A549 (cell line): ENCODE measurements at regions not wholly inside any gene's neighbourhood (a gene's known extent, or its start where the extent isn't known, plus 50 kb on each side); places are given as distances from the start of the nearest gene placed in this dataset.

ENCODE experiments used
- ATAC-seq, 2 experiments: fragments of 200-7000 bp in 1 of 2; fragments of >200 bp in 1 of 2; cut with Nextera tagmentation in 1 of 2; cut with Tn5 transposase in 1 of 2; 3 replicates each; pipeline versions ENCODE4 v1.8.0 to v1.9.1; 2018 to 2020; ENCODE audit warnings: mild to moderate bottlenecking in 1 of 2, moderate library complexity in 1 of 2
- CTCF ChIA-PET: fragments of 300-600 bp; sonication (Branson Sonifier 250); formaldehyde crosslinking; extraction: SDS; loops from one replicate; lab custom pipeline; 2021; ENCODE audit warnings: antibody characterized with exemption, inconsistent platforms; lab: Yijun Ruan, JAX
- POLR2A ChIA-PET: fragments of 350-600 bp; formaldehyde crosslinking; extraction: SDS; loops from one replicate; lab custom pipeline; 2021; ENCODE audit warnings: antibody characterized with exemption, inconsistent platforms; lab: Yijun Ruan, JAX
- DNase-seq, 2 experiments: peaks; one replicate each; pipeline versions ENCODE4 v3.0.0 to v3.0.0-alpha.2; 2011 to 2016; ENCODE audit warnings: low read depth in 1 of 2, low spot score in 1 of 2
- FAIRE-seq: peaks from 2 replicates; lab custom pipeline; 2011; peaks lifted over from hg19 to GRCh38; lab: Jason Lieb, UNC
- H3K27ac ChIP-seq, 2 experiments: fragments of >200 bp; sonication (Bioruptor Twin); formaldehyde crosslinking; 3 replicates each; pipeline ENCODE4 v1.5.1; 2016 to 2017
- H3K4me1 ChIP-seq: fragments of >200 bp; sonication (Bioruptor Twin); formaldehyde crosslinking; 3 replicates; pipeline ENCODE4 v1.6.1; 2016
- H3K4me2 ChIP-seq: fragments of >200 bp; sonication (Bioruptor Twin); formaldehyde crosslinking; 3 replicates; pipeline ENCODE4 v1.6.1; 2016
- H3K4me3 ChIP-seq: fragments of >200 bp; sonication (Bioruptor Twin); formaldehyde crosslinking; 3 replicates; pipeline ENCODE4 v1.5.1; 2016
- H3K9me3 ChIP-seq: fragments of >200 bp; sonication (Bioruptor Twin); formaldehyde crosslinking; 3 replicates; pipeline ENCODE4 v1.6.1; 2016
- CBX2 ChIP-seq: fragments of 200-600 bp; sonication (generic); IDR thresholded peaks from 2 replicates; pipeline ENCODE4 v1.6.1; 2016; ENCODE audit warnings: low read depth, mild to moderate bottlenecking, borderline replicate concordance
- CEBPB ChIP-seq, 2 experiments: fragments of >200 bp in 1 of 2; sonication (Bioruptor Twin) in 1 of 2; formaldehyde crosslinking in 1 of 2; IDR thresholded peaks; 2 replicates each; pipeline ENCODE4 v1.6.1; 2012 to 2016
- E2F6 ChIP-seq: IDR thresholded peaks from 2 replicates; pipeline ENCODE4 v1.6.1; 2012; ENCODE audit warnings: low read depth, borderline replicate concordance
- EHF ChIP-seq: fragments of 250-450 bp; sonication (Bioruptor Pico); IDR thresholded peaks from 2 replicates; pipeline ENCODE4 v1.5.0; 2020; ENCODE audit warnings: mild to moderate bottlenecking
- FOSL2 ChIP-seq, 2 experiments: fragments of 450-650 bp in 1 of 2; fragments of >200 bp in 1 of 2; sonication (Bioruptor Twin) in 1 of 2; formaldehyde crosslinking; IDR thresholded peaks; 2 replicates each; pipeline versions ENCODE4 v1.5.0 to v1.6.1; 2016 to 2020; ENCODE audit warnings: mild to moderate bottlenecking in 1 of 2, moderate library complexity in 1 of 2
- GATA3 ChIP-seq: IDR thresholded peaks from 2 replicates; pipeline ENCODE4 v1.6.1; 2012; ENCODE audit warnings: borderline replicate concordance
- HMGXB4 ChIP-seq: fragments of 250-450 bp; sonication (Bioruptor Pico); IDR thresholded peaks from 2 replicates; pipeline ENCODE4 v1.5.0; 2021; ENCODE audit warnings: mild to moderate bottlenecking, moderate library complexity, borderline replicate concordance
- HOXB13 ChIP-seq: fragments of 250-450 bp; sonication (Bioruptor Pico); IDR thresholded peaks from 2 replicates; pipeline ENCODE4 v1.5.0; 2020; ENCODE audit warnings: low read depth, mild to moderate bottlenecking, moderate library complexity
- JUN ChIP-seq, 2 experiments: fragments of >200 bp; sonication (Bioruptor Twin); formaldehyde crosslinking; IDR thresholded peaks; 2 replicates in 1 of 2; 3 replicates in 1 of 2; pipeline ENCODE4 v1.6.1; 2016 to 2017
- MAX ChIP-seq: IDR thresholded peaks from 2 replicates; pipeline ENCODE4 v1.6.1; 2012
- NR3C1 ChIP-seq: fragments of >200 bp; sonication (Bioruptor Twin); formaldehyde crosslinking; IDR thresholded peaks from 3 replicates; pipeline ENCODE4 v1.6.1; 2017
- RAD21 ChIP-seq, 2 experiments: fragments of >200 bp in 1 of 2; sonication (Bioruptor Twin) in 1 of 2; formaldehyde crosslinking in 1 of 2; IDR thresholded peaks in 1 of 2; conservative IDR thresholded peaks in 1 of 2; 2 replicates in 1 of 2; 3 replicates in 1 of 2; pipeline ENCODE4 v1.6.1; 2012 to 2018; ENCODE audit warnings: inconsistent platforms in 1 of 2
- RARB ChIP-seq: fragments of 250-450 bp; sonication (Bioruptor Pico); IDR thresholded peaks from 2 replicates; pipeline ENCODE4 v1.8.0; 2021; ENCODE audit warnings: mild to moderate bottlenecking, moderate library complexity
- REST ChIP-seq: fragments of 200-600 bp; sonication (generic); IDR thresholded peaks from 2 replicates; pipeline ENCODE4 v1.6.1; 2016; ENCODE audit warnings: antibody characterized with exemption, mild to moderate bottlenecking, moderate library complexity
- SMC3 ChIP-seq: fragments of >200 bp; sonication (Bioruptor Twin); formaldehyde crosslinking; IDR thresholded peaks from 3 replicates; pipeline ENCODE4 v1.6.1; 2018; ENCODE audit warnings: inconsistent platforms
- SREBF2 ChIP-seq: fragments of 450-650 bp; IDR thresholded peaks from 2 replicates; pipeline ENCODE4 v1.6.1; 2014; ENCODE audit warnings: mild to moderate bottlenecking, moderate library complexity
- TP53 ChIP-seq: fragments of 250-450 bp; sonication (Bioruptor Pico); IDR thresholded peaks from 2 replicates; pipeline ENCODE4 v1.5.0; 2021; ENCODE audit warnings: mild to moderate bottlenecking, moderate library complexity
- ZFP36 ChIP-seq: fragments of 450-650 bp; IDR thresholded peaks from 2 replicates; pipeline ENCODE4 v1.6.1; 2014; ENCODE audit warnings: borderline replicate concordance; ENCODE audit not compliant: partially characterized antibody
- ZNF302 ChIP-seq: fragments of 250-450 bp; sonication (Bioruptor Pico); IDR thresholded peaks from 2 replicates; pipeline ENCODE4 v1.9.0; 2021; ENCODE audit warnings: inconsistent platforms, mild to moderate bottlenecking, moderate library complexity
- WGBS: methylation state at CpG from one replicate; pipeline ENCODE4 v1.1.6; 2017; ENCODE audit errors: missing lambda C conversion rate; 5-methylcytosine and 5-hydroxymethylcytosine counted together

- ATAC-seq (no peak), FAIRE-seq (no peak), DNase-seq (peak in 1 of 2 experiments; percentile 17)
- TF ChIP-seq TP53 (CRISPR knock-in tag) (no peak), RARB (CRISPR knock-in tag) (no peak), CBX2 (no peak), ZNF302 (no peak), GATA3 (no peak), HMGXB4 (CRISPR knock-in tag) (no peak), E2F6 (no peak), MAX (no peak)
- Histone ChIP-seq H3K4me2 (no peak overlapping the region), H3K4me1 (no peaks in the 10 kb centered on the region), H3K27ac (no peak overlapping the region), H3K9me3 (peaks cover 7% of the 10 kb centered on the region; the same call in 2 of the 3 replicates), H3K4me3 (no peak overlapping the region)
- CTCF ChIA-PET: interaction anchor here (2.0 kb wide), 1 partner anchor 20 kb away, joined by 5 read pairs; no protein-coding TSS in a partner anchor
- POLR2A ChIA-PET: no interaction called here
- 0% methylated on average over 1 of the region's 1 CpG for WGBS
Observed at GRCh38 chr9:87107072-87107471, 159.8 kb upstream of the GAS1 start.

GRCh38 chr9:87108661-87109060 is 161.4 kb upstream of the GAS1 start:
- no peaks in the 10 kb centered on the region for H3K4me1 ChIP-seq
- no peak overlapping the region for H3K4me3 ChIP-seq
- no peak for DNase-seq
- POLR2A ChIA-PET: no interaction called here
- no peak for ATAC-seq
- no peak for TF ChIP-seq NR3C1
- no peak for TF ChIP-seq TP53 (CRISPR knock-in tag)
- TF ChIP-seq RARB (CRISPR knock-in tag): no peak
- TF ChIP-seq SMC3: no peak
- no peak for TF ChIP-seq ZFP36
- no peak for TF ChIP-seq FOSL2 (IDR thresholded peaks at IDR 0.05)
- no peak for TF ChIP-seq FOSL2 (CRISPR knock-in tag; IDR thresholded peaks at IDR 0.05)
- TF ChIP-seq JUN (IDR thresholded peaks at IDR 0.05): no peak
- WGBS: 4% methylated on average over 1 of the region's 1 CpG
- no peak overlapping the region for H3K27ac ChIP-seq
- FAIRE-seq: no peak
- CTCF ChIA-PET: no interaction called here
- H3K4me2 ChIP-seq: no peak overlapping the region
- peaks cover 1% of the 10 kb centered on the region; the same call in 1 of the 3 replicates for H3K9me3 ChIP-seq

GRCh38 chr9:87109231-87109631 is 161.9 kb upstream of the GAS1 start:
- H3K4me2 ChIP-seq: no peak overlapping the region
- no peaks in the 10 kb centered on the region for H3K4me1 ChIP-seq
- H3K9me3 ChIP-seq: no peaks in the 10 kb centered on the region
- POLR2A ChIA-PET: no interaction called here
- no peak overlapping the region for H3K27ac ChIP-seq
- DNase-seq: no peak
- H3K4me3 ChIP-seq: no peak overlapping the region
- CTCF ChIA-PET: interaction anchor here (0.6 kb wide), 1 partner anchor 34 kb away, joined by 3 read pairs; no protein-coding TSS in a partner anchor
- no peak for ATAC-seq
- no peak for TF ChIP-seq EHF
- no peak for TF ChIP-seq RAD21 (conservative IDR thresholded peaks at IDR 0.05 in 1 of 2, IDR thresholded peaks at IDR 0.05 in 1 of 2)
- TF ChIP-seq SREBF2: no peak
- no peak for TF ChIP-seq E2F6
- TF ChIP-seq CEBPB (IDR thresholded peaks at IDR 0.05): no peak
- no peak for TF ChIP-seq REST
- TF ChIP-seq HOXB13: no peak
- 71% methylated on average over 2 of the region's 2 CpGs for WGBS
- FAIRE-seq: no peak
